ENCODE measurements at regions not wholly inside any gene's neighbourhood (a gene's known extent, or its start where the extent isn't known, plus 50 kb on each side); places are given as distances from the start of the nearest gene placed in this dataset.
A peak's percentile ranks its signal among the peaks of the same experiment; 100 is the strongest.

GRCh38 chr11:129503646-129504045 is 128.0 kb downstream of the BARX2 start:
- TF ChIP-seq, protein P1, sequence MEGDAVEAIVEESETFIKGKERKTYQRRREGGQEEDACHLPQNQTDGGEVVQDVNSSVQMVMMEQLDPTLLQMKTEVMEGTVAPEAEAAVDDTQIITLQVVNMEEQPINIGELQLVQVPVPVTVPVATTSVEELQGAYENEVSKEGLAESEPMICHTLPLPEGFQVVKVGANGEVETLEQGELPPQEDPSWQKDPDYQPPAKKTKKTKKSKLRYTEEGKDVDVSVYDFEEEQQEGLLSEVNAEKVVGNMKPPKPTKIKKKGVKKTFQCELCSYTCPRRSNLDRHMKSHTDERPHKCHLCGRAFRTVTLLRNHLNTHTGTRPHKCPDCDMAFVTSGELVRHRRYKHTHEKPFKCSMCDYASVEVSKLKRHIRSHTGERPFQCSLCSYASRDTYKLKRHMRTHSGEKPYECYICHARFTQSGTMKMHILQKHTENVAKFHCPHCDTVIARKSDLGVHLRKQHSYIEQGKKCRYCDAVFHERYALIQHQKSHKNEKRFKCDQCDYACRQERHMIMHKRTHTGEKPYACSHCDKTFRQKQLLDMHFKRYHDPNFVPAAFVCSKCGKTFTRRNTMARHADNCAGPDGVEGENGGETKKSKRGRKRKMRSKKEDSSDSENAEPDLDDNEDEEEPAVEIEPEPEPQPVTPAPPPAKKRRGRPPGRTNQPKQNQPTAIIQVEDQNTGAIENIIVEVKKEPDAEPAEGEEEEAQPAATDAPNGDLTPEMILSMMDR (IDR thresholded peaks at IDR 0.05) = no peak
- no peak for TF ChIP-seq POLR2A (IDR thresholded peaks at IDR 0.05)
- no peak for DNase-seq
- H3K27ac ChIP-seq = no peak overlapping the region
- H3K4me1 ChIP-seq = no peaks in the 10 kb centered on the region
- H3K27me3 ChIP-seq = no peaks in the 10 kb centered on the region
- no peaks in the 10 kb centered on the region for H3K36me3 ChIP-seq (ENCODE audit: low read depth, missing control alignments)
- intact Hi-C loops (cut with DNase I; ENCODE audit: low total_unique reads) = no loop called here
- 49 to 55% methylated on average over 2 of the region's 2 CpGs for WGBS, 2 donors
- H3K4me3 ChIP-seq = no peak overlapping the region
- no peaks in the 10 kb centered on the region for H3K9me3 ChIP-seq

GRCh38 chr11:129505266-129505665 is 129.6 kb downstream of the BARX2 start:
- H3K9me3 ChIP-seq = no peaks in the 10 kb centered on the region
- no peaks in the 10 kb centered on the region for H3K36me3 ChIP-seq (ENCODE audit: low read depth, missing control alignments)
- intact Hi-C loops (cut with DNase I; ENCODE audit: low total_unique reads) = no loop called here
- H3K27ac ChIP-seq = no peak overlapping the region
- H3K4me3 ChIP-seq = no peak overlapping the region
- 61 to 64% methylated on average over 2 of the region's 2 CpGs for WGBS, 2 donors
- no peak for DNase-seq
- H3K4me1 ChIP-seq = no peaks in the 10 kb centered on the region
- no peak for TF ChIP-seq POLR2A (IDR thresholded peaks at IDR 0.05)
- TF ChIP-seq, protein P1 (IDR thresholded peaks at IDR 0.05) = no peak
- H3K27me3 ChIP-seq = no peaks in the 10 kb centered on the region

- intact Hi-C loops (cut with DNase I; ENCODE audit: low total_unique reads) = no loop called here
- no peaks in the 10 kb centered on the region for H3K4me1 ChIP-seq
- no peaks in the 10 kb centered on the region for H3K36me3 ChIP-seq (ENCODE audit: low read depth, missing control alignments)
- TF ChIP-seq, protein P1 (IDR thresholded peaks at IDR 0.05) = no peak
- TF ChIP-seq POLR2A (IDR thresholded peaks at IDR 0.05) = no peak
- no peak overlapping the region for H3K27ac ChIP-seq
- DNase-seq = no peak
- H3K4me3 ChIP-seq = no peak overlapping the region
- H3K27me3 ChIP-seq = no peaks in the 10 kb centered on the region
- WGBS, 2 donors = 94 to 100% methylated on average over 4 of the region's 4 CpGs
- no peaks in the 10 kb centered on the region for H3K9me3 ChIP-seq
These were observed 132.5 kb downstream of the BARX2 start for GRCh38 chr11:129508163-129508562.

- TF ChIP-seq, protein P1 (IDR thresholded peaks at IDR 0.05) = no peak
- no peak for TF ChIP-seq POLR2A (IDR thresholded peaks at IDR 0.05)
- H3K36me3 ChIP-seq (ENCODE audit: low read depth, missing control alignments) = no peaks in the 10 kb centered on the region
- no peak overlapping the region for H3K4me3 ChIP-seq
- no peaks in the 10 kb centered on the region for H3K9me3 ChIP-seq
- no peak overlapping the region for H3K27ac ChIP-seq
- H3K27me3 ChIP-seq = no peaks in the 10 kb centered on the region
- DNase-seq = no peak
- WGBS, 2 donors = 54 to 74% methylated on average over 2 of the region's 2 CpGs
- peaks cover 7% of the 10 kb centered on the region for H3K4me1 ChIP-seq
- intact Hi-C loops (cut with DNase I; ENCODE audit: low total_unique reads) = no loop called here
These were observed 152.6 kb downstream of the BARX2 start for GRCh38 chr11:129528296-129528695.

GRCh38 chr11:129530154-129530895 is 154.7 kb downstream of the BARX2 start:
- Histone ChIP-seq H3K9me3 (no peaks in the 10 kb centered on the region), H3K27me3 (no peaks in the 10 kb centered on the region), H3K36me3 (ENCODE audit: low read depth, missing control alignments) (no peaks in the 10 kb centered on the region), H3K27ac (peak overlapping the region; percentile 45 to 52), H3K4me3 (no peak overlapping the region), H3K4me1 (peaks cover 7% of the 10 kb centered on the region)
- intact Hi-C loops (cut with DNase I; ENCODE audit: low total_unique reads) = no loop called here
- peak; percentile 90 for DNase-seq
- TF ChIP-seq, protein P1 (IDR thresholded peaks at IDR 0.05) = no peak
- 47 to 50% methylated on average over 7 of the region's 7 CpGs for WGBS, 2 donors
